Esophagus muscularis mucosa (tissue), 3 donors: ENCODE measurements at regions not wholly inside any gene's neighbourhood (a gene's known extent, or its start where the extent isn't known, plus 50 kb on each side); places are given as distances from the start of the nearest gene placed in this dataset.

ENCODE experiments used
- CTCF ChIP-seq, 3 experiments: fragments of 200-600 bp in 2 of 3; fragments of 450-650 bp in 1 of 3; sonication (generic) in 2 of 3; IDR thresholded peaks; one replicate each; pipeline ENCODE4 v1.5.1; 2017 to 2019; ENCODE audit warnings: antibody characterized with exemption in 3 of 3, mild to moderate bottlenecking in 2 of 3, moderate library complexity in 1 of 3
- POLR2A ChIP-seq: fragments of 450-650 bp; IDR thresholded peaks from one replicate; pipeline ENCODE4 v1.6.1; 2017; ENCODE audit warnings: antibody characterized with exemption, moderate library complexity, mild to moderate bottlenecking, low read depth

GRCh38 chr22:49602481-49602880 lies 225.2 kb downstream of the BRD1 start:
- no peak for TF ChIP-seq POLR2A
- no peak for TF ChIP-seq CTCF (IDR thresholded peaks at IDR 0.05)
